ENCODE measurements at regions not wholly inside any gene's neighbourhood (a gene's known extent, or its start where the extent isn't known, plus 50 kb on each side); places are given as distances from the start of the nearest gene placed in this dataset.
"Not testable (repeated sequence)": the region's sequence is repeated elsewhere in the genome, so short reads cannot be mapped to it uniquely, and the experiment has no call there.

- DNase-seq (no peak), ATAC-seq (no peak)
- Histone ChIP-seq H3K27ac (no peak overlapping the region), H3K27me3 (no peaks in the 10 kb centered on the region), H3K9me3 (no peaks in the 10 kb centered on the region), H3K36me3 (no peaks in the 10 kb centered on the region), H3K4me1 (no peaks in the 10 kb centered on the region), H3K4me3 (no peak overlapping the region)
- TF ChIP-seq, protein P1, sequence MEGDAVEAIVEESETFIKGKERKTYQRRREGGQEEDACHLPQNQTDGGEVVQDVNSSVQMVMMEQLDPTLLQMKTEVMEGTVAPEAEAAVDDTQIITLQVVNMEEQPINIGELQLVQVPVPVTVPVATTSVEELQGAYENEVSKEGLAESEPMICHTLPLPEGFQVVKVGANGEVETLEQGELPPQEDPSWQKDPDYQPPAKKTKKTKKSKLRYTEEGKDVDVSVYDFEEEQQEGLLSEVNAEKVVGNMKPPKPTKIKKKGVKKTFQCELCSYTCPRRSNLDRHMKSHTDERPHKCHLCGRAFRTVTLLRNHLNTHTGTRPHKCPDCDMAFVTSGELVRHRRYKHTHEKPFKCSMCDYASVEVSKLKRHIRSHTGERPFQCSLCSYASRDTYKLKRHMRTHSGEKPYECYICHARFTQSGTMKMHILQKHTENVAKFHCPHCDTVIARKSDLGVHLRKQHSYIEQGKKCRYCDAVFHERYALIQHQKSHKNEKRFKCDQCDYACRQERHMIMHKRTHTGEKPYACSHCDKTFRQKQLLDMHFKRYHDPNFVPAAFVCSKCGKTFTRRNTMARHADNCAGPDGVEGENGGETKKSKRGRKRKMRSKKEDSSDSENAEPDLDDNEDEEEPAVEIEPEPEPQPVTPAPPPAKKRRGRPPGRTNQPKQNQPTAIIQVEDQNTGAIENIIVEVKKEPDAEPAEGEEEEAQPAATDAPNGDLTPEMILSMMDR (IDR thresholded peaks at IDR 0.05), result no peak
- intact Hi-C loops (cut with DNase I), result no loop called here
These were observed 650.7 kb upstream of the GRID2 start for GRCh38 chr4:91653067-91653466.

GRCh38 chr4:91681091-91681490 lies 622.7 kb upstream of the GRID2 start:
- H3K36me3 ChIP-seq, result no peaks in the 10 kb centered on the region
- DNase-seq, result no peak
- H3K4me3 ChIP-seq, result no peak overlapping the region
- TF ChIP-seq, protein P1 (IDR thresholded peaks at IDR 0.05), result no peak
- intact Hi-C loops (cut with DNase I), result no loop called here
- no peak overlapping the region for H3K27ac ChIP-seq
- H3K9me3 ChIP-seq, result no peaks in the 10 kb centered on the region
- ATAC-seq, result no peak
- no peaks in the 10 kb centered on the region for H3K4me1 ChIP-seq
- H3K27me3 ChIP-seq, result no peaks in the 10 kb centered on the region

- TF ChIP-seq, protein P1 (IDR thresholded peaks at IDR 0.05), result no peak
- no peak for DNase-seq
These were observed 622.2 kb upstream of the GRID2 start for GRCh38 chr4:91681544-91681943.

GRCh38 chr4:91684955-91685354 lies 618.8 kb upstream of the GRID2 start:
- TF ChIP-seq, protein P1 (IDR thresholded peaks at IDR 0.05), result no peak
- H3K36me3 ChIP-seq, result no peaks in the 10 kb centered on the region
- no peaks in the 10 kb centered on the region for H3K4me1 ChIP-seq
- intact Hi-C loops (cut with DNase I), result no loop called here
- H3K27me3 ChIP-seq, result no peaks in the 10 kb centered on the region
- no peak overlapping the region for H3K4me3 ChIP-seq
- DNase-seq (no peak), ATAC-seq (no peak)
- no peaks in the 10 kb centered on the region for H3K9me3 ChIP-seq
- no peak overlapping the region for H3K27ac ChIP-seq

More at GRCh38 chr4:91681544-91681943, 622.2 kb upstream of the GRID2 start:
- H3K4me3 ChIP-seq, result no peak overlapping the region
- intact Hi-C loops (cut with DNase I), result no loop called here
- ATAC-seq, result no peak
- H3K36me3 ChIP-seq, result no peaks in the 10 kb centered on the region
- no peaks in the 10 kb centered on the region for H3K4me1 ChIP-seq
- no peak overlapping the region for H3K27ac ChIP-seq
- H3K27me3 ChIP-seq, result no peaks in the 10 kb centered on the region
- no peaks in the 10 kb centered on the region for H3K9me3 ChIP-seq

- H3K36me3 ChIP-seq, result no peaks in the 10 kb centered on the region
- no peak overlapping the region for H3K4me3 ChIP-seq
- no peaks in the 10 kb centered on the region for H3K9me3 ChIP-seq
- no peak overlapping the region for H3K27ac ChIP-seq
- TF ChIP-seq, protein P1 (IDR thresholded peaks at IDR 0.05), result no peak
- DNase-seq, result no peak
- no peaks in the 10 kb centered on the region for H3K4me1 ChIP-seq
- H3K27me3 ChIP-seq, result no peaks in the 10 kb centered on the region
- no peak for ATAC-seq
- intact Hi-C loops (cut with DNase I), result no loop called here
These were observed 615.4 kb upstream of the GRID2 start for GRCh38 chr4:91688413-91688812.

GRCh38 chr4:91699691-91700090 lies 604.1 kb upstream of the GRID2 start:
- H3K27me3 ChIP-seq; intact Hi-C loops (cut with DNase I); DNase-seq; H3K36me3 ChIP-seq; H3K4me1 ChIP-seq; H3K4me3 ChIP-seq; H3K9me3 ChIP-seq; H3K27ac ChIP-seq; ATAC-seq: not testable (repeated sequence)
